Panc1 (cell line): ENCODE measurements at regions not wholly inside any gene's neighbourhood (a gene's known extent, or its start where the extent isn't known, plus 50 kb on each side); places are given as distances from the start of the nearest gene placed in this dataset.

Experiments used
- ATAC-seq: fragments of 200-7000 bp; cut with Tn5 transposase; 2 replicates; pipeline ENCODE4 v1.9.1; 2020; ENCODE audit warnings: mild to moderate bottlenecking, moderate library complexity
- BruUV-seq: library from RNA; stranded (reverse); fragments of 400-500 nt; replicated peaks from 2 replicates; lab custom pipeline; 2021; lab: Mats Ljungman, UMichigan
- CTCF ChIA-PET: fragments of 300-600 bp; sonication (Branson Sonifier 250); formaldehyde crosslinking; loops from one replicate; lab custom pipeline; 2022; ENCODE audit warnings: antibody characterized with exemption; lab: Charles Lee
- POLR2A ChIA-PET: fragments of 300-600 bp; sonication (Branson Sonifier 250); formaldehyde crosslinking; loops from one replicate; lab custom pipeline; 2022; ENCODE audit warnings: antibody characterized with exemption; lab: Charles Lee
- DNase-seq: peaks from one replicate; pipeline ENCODE4 v3.0.0-alpha.2; 2010; ENCODE audit warnings: low read depth, low spot score
- H3K27ac ChIP-seq: 2 replicates; pipeline ENCODE4 v1.5.1; 2011; ENCODE audit warnings: mild to moderate bottlenecking, low read length, inconsistent platforms
- H3K27me3 ChIP-seq: fragments of 200-500 bp; sonication (Bioruptor generic); 2 replicates; pipeline ENCODE4 v1.6.0; 2014; ENCODE audit warnings: low read length, inconsistent platforms; ENCODE audit not compliant: control insufficient read depth, insufficient read depth
- H3K36me3 ChIP-seq: fragments of 200-500 bp; sonication (Bioruptor generic); 2 replicates; pipeline ENCODE4 v1.5.1; 2014; ENCODE audit warnings: inconsistent platforms, mild to moderate bottlenecking, low read length, moderate library complexity; ENCODE audit not compliant: control insufficient read depth, insufficient read depth
- H3K4me1 ChIP-seq: 2 replicates; pipeline ENCODE4 v1.5.1; 2011; ENCODE audit warnings: inconsistent platforms, mild to moderate bottlenecking, low read length, moderate library complexity; ENCODE audit not compliant: control insufficient read depth, insufficient read depth
- H3K4me3 ChIP-seq, 2 experiments: 2 replicates each; pipeline ENCODE4 v1.5.1; 2011 to 2012; ENCODE audit warnings: low read depth in 2 of 2, low read length in 2 of 2, mild to moderate bottlenecking in 2 of 2, inconsistent platforms in 1 of 2, moderate library complexity in 1 of 2
- H3K9me3 ChIP-seq: fragments of 200-500 bp; sonication (Bioruptor generic); 2 replicates; pipeline ENCODE4 v1.5.1; 2014; ENCODE audit warnings: low read depth, mild to moderate bottlenecking, inconsistent platforms, low read length, moderate library complexity; ENCODE audit not compliant: control insufficient read depth, insufficient read depth
- POLR2AphosphoS5 ChIP-seq: IDR thresholded peaks from 2 replicates; pipeline ENCODE4 v1.6.1; 2012; ENCODE audit warnings: mild to moderate bottlenecking, low read depth, low read length, moderate library complexity
- SIN3A ChIP-seq: IDR thresholded peaks from 2 replicates; pipeline ENCODE4 v1.6.1; 2012; ENCODE audit warnings: low read depth, mild to moderate bottlenecking, low read length, moderate library complexity, borderline replicate concordance; ENCODE audit not compliant: insufficient read depth
- TCF7L2 ChIP-seq: IDR thresholded peaks from 2 replicates; pipeline ENCODE4 v1.6.1; 2011; ENCODE audit warnings: mild to moderate bottlenecking, low read depth, low read length, inconsistent platforms
- in situ Hi-C: cut with HindIII; loops from 2 replicates; pipeline ENCODE4 v1.10.0; 2016; ENCODE audit warnings: low sequenced_read_pairs, low pct_unique_long_range_greater_than_20kb
- intact Hi-C: fragments of 100-400 bp; cut with micrococcal nuclease; formaldehyde crosslinking; loops from one replicate; pipeline ENCODE4 v1.10.0; 2022; ENCODE audit not compliant: unreplicated experiment
- TF ChIP-seq, protein P1 (sequence below): fragments of 450-650 bp; IDR thresholded peaks from 2 replicates; pipeline ENCODE4 v1.5.1; 2017; ENCODE audit warnings: mild to moderate bottlenecking
- TF ChIP-seq, protein P2 (sequence below), 2 experiments: IDR thresholded peaks; 2 replicates each; pipeline ENCODE4 v1.6.1; 2011 to 2012; ENCODE audit warnings: low read depth in 2 of 2, control low read depth in 1 of 2, low read length in 1 of 2, mild to moderate bottlenecking in 1 of 2, moderate library complexity in 1 of 2; ENCODE audit not compliant: insufficient read depth in 1 of 2

DNA sequence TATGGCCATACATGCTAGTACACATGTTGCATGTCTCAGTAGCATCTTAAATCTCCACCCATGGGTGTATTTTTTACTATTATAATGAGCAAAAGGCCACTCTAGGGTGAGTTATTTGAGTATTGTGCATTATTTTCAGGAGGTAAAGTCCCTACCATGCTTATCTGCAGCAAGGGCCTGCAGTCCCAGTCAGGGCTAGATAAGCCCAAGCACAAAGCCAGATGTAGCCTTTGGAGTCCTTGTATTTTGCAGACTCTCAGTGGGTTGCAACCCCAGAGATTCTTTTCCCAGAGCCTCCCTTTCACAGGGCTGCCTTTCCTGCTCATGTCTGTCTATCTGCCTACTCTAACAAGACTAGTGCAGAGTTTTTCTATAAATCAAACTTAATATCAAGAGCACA lies 295.3 kb downstream of the IPO8 start:
- CTCF ChIA-PET = no interaction called here
- in situ Hi-C loops = no loop called here
- intact Hi-C loops = no loop called here
- Histone ChIP-seq H3K36me3 (no peaks in the 10 kb centered on the region), H3K4me3 (no peak overlapping the region), H3K4me1 (no peaks in the 10 kb centered on the region), H3K9me3 (peaks cover 7% of the 10 kb centered on the region), H3K27me3 (no peaks in the 10 kb centered on the region), H3K27ac (no peak overlapping the region)
- POLR2A ChIA-PET = no interaction called here
- no peak for ATAC-seq
- TF ChIP-seq, protein P1, sequence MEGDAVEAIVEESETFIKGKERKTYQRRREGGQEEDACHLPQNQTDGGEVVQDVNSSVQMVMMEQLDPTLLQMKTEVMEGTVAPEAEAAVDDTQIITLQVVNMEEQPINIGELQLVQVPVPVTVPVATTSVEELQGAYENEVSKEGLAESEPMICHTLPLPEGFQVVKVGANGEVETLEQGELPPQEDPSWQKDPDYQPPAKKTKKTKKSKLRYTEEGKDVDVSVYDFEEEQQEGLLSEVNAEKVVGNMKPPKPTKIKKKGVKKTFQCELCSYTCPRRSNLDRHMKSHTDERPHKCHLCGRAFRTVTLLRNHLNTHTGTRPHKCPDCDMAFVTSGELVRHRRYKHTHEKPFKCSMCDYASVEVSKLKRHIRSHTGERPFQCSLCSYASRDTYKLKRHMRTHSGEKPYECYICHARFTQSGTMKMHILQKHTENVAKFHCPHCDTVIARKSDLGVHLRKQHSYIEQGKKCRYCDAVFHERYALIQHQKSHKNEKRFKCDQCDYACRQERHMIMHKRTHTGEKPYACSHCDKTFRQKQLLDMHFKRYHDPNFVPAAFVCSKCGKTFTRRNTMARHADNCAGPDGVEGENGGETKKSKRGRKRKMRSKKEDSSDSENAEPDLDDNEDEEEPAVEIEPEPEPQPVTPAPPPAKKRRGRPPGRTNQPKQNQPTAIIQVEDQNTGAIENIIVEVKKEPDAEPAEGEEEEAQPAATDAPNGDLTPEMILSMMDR = no peak
- TF ChIP-seq TCF7L2 (no peak), SIN3A (no peak), POLR2AphosphoS5 (no peak)
- TF ChIP-seq, protein P2, sequence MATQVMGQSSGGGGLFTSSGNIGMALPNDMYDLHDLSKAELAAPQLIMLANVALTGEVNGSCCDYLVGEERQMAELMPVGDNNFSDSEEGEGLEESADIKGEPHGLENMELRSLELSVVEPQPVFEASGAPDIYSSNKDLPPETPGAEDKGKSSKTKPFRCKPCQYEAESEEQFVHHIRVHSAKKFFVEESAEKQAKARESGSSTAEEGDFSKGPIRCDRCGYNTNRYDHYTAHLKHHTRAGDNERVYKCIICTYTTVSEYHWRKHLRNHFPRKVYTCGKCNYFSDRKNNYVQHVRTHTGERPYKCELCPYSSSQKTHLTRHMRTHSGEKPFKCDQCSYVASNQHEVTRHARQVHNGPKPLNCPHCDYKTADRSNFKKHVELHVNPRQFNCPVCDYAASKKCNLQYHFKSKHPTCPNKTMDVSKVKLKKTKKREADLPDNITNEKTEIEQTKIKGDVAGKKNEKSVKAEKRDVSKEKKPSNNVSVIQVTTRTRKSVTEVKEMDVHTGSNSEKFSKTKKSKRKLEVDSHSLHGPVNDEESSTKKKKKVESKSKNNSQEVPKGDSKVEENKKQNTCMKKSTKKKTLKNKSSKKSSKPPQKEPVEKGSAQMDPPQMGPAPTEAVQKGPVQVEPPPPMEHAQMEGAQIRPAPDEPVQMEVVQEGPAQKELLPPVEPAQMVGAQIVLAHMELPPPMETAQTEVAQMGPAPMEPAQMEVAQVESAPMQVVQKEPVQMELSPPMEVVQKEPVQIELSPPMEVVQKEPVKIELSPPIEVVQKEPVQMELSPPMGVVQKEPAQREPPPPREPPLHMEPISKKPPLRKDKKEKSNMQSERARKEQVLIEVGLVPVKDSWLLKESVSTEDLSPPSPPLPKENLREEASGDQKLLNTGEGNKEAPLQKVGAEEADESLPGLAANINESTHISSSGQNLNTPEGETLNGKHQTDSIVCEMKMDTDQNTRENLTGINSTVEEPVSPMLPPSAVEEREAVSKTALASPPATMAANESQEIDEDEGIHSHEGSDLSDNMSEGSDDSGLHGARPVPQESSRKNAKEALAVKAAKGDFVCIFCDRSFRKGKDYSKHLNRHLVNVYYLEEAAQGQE (IDR thresholded peaks at IDR 0.05; ENCODE audit: insufficient read depth in 1 of 2, low read depth in 2 of 2, low read length in 1 of 2) = no peak
- DNase-seq = no peak
- BruUV-seq = no TSS peak

DNA sequence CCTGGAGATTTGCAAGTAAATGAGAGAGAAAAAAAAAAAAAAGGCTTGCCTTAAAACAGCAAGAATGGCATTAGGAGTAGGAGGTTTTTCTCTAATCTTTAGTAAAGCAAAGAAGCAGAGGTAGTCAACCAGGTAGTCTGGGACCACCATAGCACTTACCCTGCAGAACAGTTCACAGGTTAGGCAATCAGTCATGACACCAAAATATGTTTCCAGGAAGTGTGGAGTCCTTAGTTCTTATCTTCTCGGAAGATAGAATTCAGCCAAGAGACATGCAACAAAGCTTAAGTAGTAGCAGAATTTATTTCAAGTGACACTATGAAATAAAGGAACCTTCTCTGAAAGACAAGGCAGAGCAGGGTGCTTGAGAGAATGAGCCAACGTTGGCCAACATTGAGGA lies 295.8 kb downstream of the IPO8 start:
- in situ Hi-C loops = no loop called here
- POLR2A ChIA-PET = no interaction called here

More for the DNA sequence above, 295.8 kb downstream of the IPO8 start:
- intact Hi-C loops = no loop called here
- BruUV-seq = no TSS peak
- CTCF ChIA-PET = no interaction called here
- no peak overlapping the region for H3K4me3 ChIP-seq
- no peak for TF ChIP-seq SIN3A
- TF ChIP-seq, protein P2 (IDR thresholded peaks at IDR 0.05; ENCODE audit: insufficient read depth in 1 of 2, low read depth in 2 of 2, low read length in 1 of 2) = no peak
- TF ChIP-seq POLR2AphosphoS5 = no peak
- TF ChIP-seq, protein P1 = no peak
- no peak for TF ChIP-seq TCF7L2
- H3K27me3 ChIP-seq = no peaks in the 10 kb centered on the region
- peaks cover 7% of the 10 kb centered on the region for H3K9me3 ChIP-seq
- ATAC-seq (no peak), DNase-seq (no peak)
- no peak overlapping the region for H3K27ac ChIP-seq
- no peaks in the 10 kb centered on the region for H3K4me1 ChIP-seq
- H3K36me3 ChIP-seq = no peaks in the 10 kb centered on the region
